HepG2 (cell line): ENCODE measurements at regions not wholly inside any gene's neighbourhood (a gene's known extent, or its start where the extent isn't known, plus 50 kb on each side); places are given as distances from the start of the nearest gene placed in this dataset.

Experiments used
- ATAC-seq: fragments of 200-7000 bp; cut with Tn5 transposase; 3 replicates; pipeline ENCODE4 v1.9.1; 2020; ENCODE audit warnings: mild to moderate bottlenecking, moderate library complexity
- BruUV-seq: library from RNA; stranded (reverse); fragments of 400-500 nt; replicated peaks from 2 replicates; lab custom pipeline; 2021; lab: Mats Ljungman, UMichigan
- CTCF ChIA-PET: fragments of 300-600 bp; formaldehyde crosslinking; extraction: SDS; loops from one replicate; lab custom pipeline; 2021; ENCODE audit warnings: low total read pairs, inconsistent platforms, low intra/inter-chr PET ratio; lab: Yijun Ruan, JAX
- POLR2A ChIA-PET: fragments of 350-600 bp; sonication (Branson Sonifier 250); formaldehyde crosslinking; loops from one replicate; lab custom pipeline; 2020; ENCODE audit warnings: antibody characterized with exemption, inconsistent platforms; lab: Yijun Ruan, JAX
- DNase-seq: peaks from one replicate; pipeline ENCODE4 v3.0.0-alpha.2; 2015; ENCODE audit warnings: low spot score
- FAIRE-seq: peaks from 3 replicates; lab custom pipeline; 2011; peaks lifted over from hg19 to GRCh38; lab: Jason Lieb, UNC
- H2AFZ ChIP-seq: one replicate; pipeline ENCODE4 v1.6.1; 2011; ENCODE audit warnings: low read length, inconsistent platforms
- H3K27ac ChIP-seq: fragments of 300-600 bp; 3 replicates; pipeline ENCODE4 v1.8.0; 2011; ENCODE audit warnings: mixed run types, mild to moderate bottlenecking, mixed read lengths, low read length, inconsistent platforms; ENCODE audit not compliant: insufficient read depth; ENCODE audit errors: extremely low read length
- H3K27me3 ChIP-seq, 2 experiments: fragments of 200-600 bp in 1 of 2; 2 replicates in 1 of 2; 3 replicates in 1 of 2; pipeline versions ENCODE4 v1.6.0 to v1.8.0; 2011; ENCODE audit warnings: low read length in 2 of 2, mild to moderate bottlenecking in 2 of 2, moderate library complexity in 2 of 2, inconsistent platforms in 1 of 2; ENCODE audit not compliant: insufficient read depth in 2 of 2, control insufficient read depth in 1 of 2
- H3K36me3 ChIP-seq, 2 experiments: fragments of 200-600 bp in 1 of 2; replicated peaks in 1 of 2; 2 replicates in 1 of 2; 3 replicates in 1 of 2; pipeline versions ENCODE4 v1.5.1 to v1.8.0; 2011; ENCODE audit warnings: low read length in 2 of 2, inconsistent platforms in 1 of 2; ENCODE audit not compliant: insufficient read depth in 2 of 2, control insufficient read depth in 1 of 2
- H3K4me1 ChIP-seq: 2 replicates; pipeline ENCODE4 v1.5.1; 2012; ENCODE audit warnings: low read length, inconsistent platforms; ENCODE audit not compliant: insufficient read depth
- H3K4me2 ChIP-seq: 2 replicates; pipeline ENCODE4 v1.6.0; 2011; ENCODE audit warnings: low read depth, low read length, inconsistent platforms
- H3K4me3 ChIP-seq, 3 experiments: fragments of 200-600 bp in 1 of 3; sonication (generic), shearing (Covaris generic) in 1 of 3; replicated peaks in 1 of 3; 2 replicates each; pipeline ENCODE4 v1.5.1; 2011 to 2016; ENCODE audit warnings: low read length in 3 of 3, inconsistent platforms in 2 of 3, low read depth in 2 of 3, mild to moderate bottlenecking in 2 of 3, control low read depth in 1 of 3, mixed read lengths in 1 of 3; ENCODE audit not compliant: insufficient read depth in 1 of 3
- H3K79me2 ChIP-seq: one replicate; pipeline ENCODE4 v1.6.1; 2011; ENCODE audit warnings: low read length, inconsistent platforms; ENCODE audit not compliant: insufficient read depth
- H3K9ac ChIP-seq: 2 replicates; pipeline ENCODE4 v1.6.0; 2011; ENCODE audit warnings: mild to moderate bottlenecking, low read depth, low read length, inconsistent platforms; ENCODE audit not compliant: insufficient read depth
- H3K9me3 ChIP-seq: 2 replicates; pipeline ENCODE4 v1.5.1; 2012; ENCODE audit warnings: mild to moderate bottlenecking, low read length
- H4K20me1 ChIP-seq: 2 replicates; pipeline ENCODE4 v1.6.0; 2011; ENCODE audit warnings: inconsistent platforms, mild to moderate bottlenecking, low read length, moderate library complexity; ENCODE audit not compliant: insufficient read depth
- BRD4 ChIP-seq: sonication (generic); formaldehyde crosslinking; IDR thresholded peaks from 2 replicates; pipeline ENCODE4 v1.4.0; 2020; ENCODE audit warnings: missing genetic modification reagents
- CHD2 ChIP-seq: IDR thresholded peaks from 2 replicates; pipeline ENCODE4 v1.6.1; 2011; ENCODE audit warnings: low read depth, low read length, improper control_type of control experiment
- HDAC2 ChIP-seq: sonication (generic); formaldehyde crosslinking; IDR thresholded peaks from 2 replicates; pipeline ENCODE4 v1.4.0; 2020; ENCODE audit warnings: missing genetic modification reagents
- HHEX ChIP-seq: IDR thresholded peaks from 2 replicates; pipeline ENCODE4 v1.6.1; 2016; ENCODE audit warnings: control low read depth
- ISX ChIP-seq: sonication (generic); formaldehyde crosslinking; conservative IDR thresholded peaks from 2 replicates; pipeline ENCODE4 v1.5.0; 2020; ENCODE audit warnings: missing genetic modification reagents
- KDM5B ChIP-seq: sonication (generic); formaldehyde crosslinking; IDR thresholded peaks from 2 replicates; pipeline ENCODE4 v1.4.0; 2020; ENCODE audit warnings: missing genetic modification reagents, mild to moderate bottlenecking, borderline replicate concordance
- KLF9 ChIP-seq: IDR thresholded peaks from 2 replicates; pipeline ENCODE4 v1.6.1; 2016; ENCODE audit warnings: low read depth
- NONO ChIP-seq, 2 experiments: fragments of 450-650 bp in 1 of 2; sonication (generic) in 1 of 2; formaldehyde crosslinking in 1 of 2; IDR thresholded peaks in 1 of 2; conservative IDR thresholded peaks in 1 of 2; 2 replicates each; pipeline versions ENCODE4 v1.6.1 to v1.8.0; 2017 to 2022; ENCODE audit warnings: mild to moderate bottlenecking in 1 of 2, missing genetic modification reagents in 1 of 2, moderate library complexity in 1 of 2
- RARA ChIP-seq: IDR thresholded peaks from 2 replicates; pipeline ENCODE4 v1.6.1; 2016; ENCODE audit warnings: missing genetic modification reagents, missing compliant biosample characterization
- SMYD3 ChIP-seq: sonication (generic); formaldehyde crosslinking; IDR thresholded peaks from 2 replicates; pipeline ENCODE4 v1.8.1; 2023; ENCODE audit warnings: mild to moderate bottlenecking, missing genetic modification reagents
- SSRP1 ChIP-seq: IDR thresholded peaks from 2 replicates; pipeline ENCODE4 v1.6.1; 2016; ENCODE audit warnings: control low read depth
- ZFY ChIP-seq: sonication (generic); formaldehyde crosslinking; IDR thresholded peaks from 2 replicates; pipeline ENCODE4 v1.4.0; 2020; ENCODE audit warnings: missing genetic modification reagents
- ZNF605 ChIP-seq: sonication (generic); formaldehyde crosslinking; IDR thresholded peaks from 2 replicates; pipeline ENCODE4 v1.8.0; 2022; ENCODE audit warnings: mild to moderate bottlenecking, missing genetic modification reagents
- ZNF709 ChIP-seq: sonication (generic); formaldehyde crosslinking; IDR thresholded peaks from 2 replicates; pipeline ENCODE4 v1.5.0; 2020; ENCODE audit warnings: mild to moderate bottlenecking, missing genetic modification reagents
- ZNF737 ChIP-seq: sonication (generic); formaldehyde crosslinking; IDR thresholded peaks from 2 replicates; pipeline ENCODE4 v1.5.0; 2020; ENCODE audit warnings: missing genetic modification reagents, mild to moderate bottlenecking, borderline replicate concordance
- ZNF773 ChIP-seq: sonication (generic); formaldehyde crosslinking; IDR thresholded peaks from 2 replicates; pipeline ENCODE4 v1.4.0; 2020; ENCODE audit warnings: missing genetic modification reagents, borderline replicate concordance
- WGBS: methylation state at CpG from one replicate; pipeline ENCODE4 v1.1.6; 2017; ENCODE audit warnings: low lambda C conversion rate; 5-methylcytosine and 5-hydroxymethylcytosine counted together
- in situ Hi-C: cut with HindIII; loops from 2 replicates; pipeline ENCODE4 v1.10.0; 2017; ENCODE audit warnings: low pct_unique_long_range_greater_than_20kb; ENCODE audit not compliant: extremely low pct_ligation_motif_present
- intact Hi-C: fragments of 100-400 bp; cut with micrococcal nuclease; formaldehyde crosslinking; loops from one replicate; pipeline ENCODE4 v1.10.0; 2022; ENCODE audit not compliant: unreplicated experiment
- TF ChIP-seq, protein P1 (sequence below): sonication (generic); formaldehyde crosslinking; IDR thresholded peaks from 2 replicates; pipeline ENCODE4 v1.8.1; 2023; ENCODE audit warnings: missing genetic modification reagents, inconsistent platforms, borderline replicate concordance
- TF ChIP-seq, protein P2 (sequence below): sonication (generic); formaldehyde crosslinking; conservative IDR thresholded peaks from 2 replicates; pipeline ENCODE4 v1.4.0; 2020; ENCODE audit warnings: missing genetic modification reagents

GRCh38 chr10:8489232-8489631, 434.7 kb downstream of the GATA3 start (continued):
- no peak for TF ChIP-seq KDM5B (CRISPR knock-in tag)

DNA sequence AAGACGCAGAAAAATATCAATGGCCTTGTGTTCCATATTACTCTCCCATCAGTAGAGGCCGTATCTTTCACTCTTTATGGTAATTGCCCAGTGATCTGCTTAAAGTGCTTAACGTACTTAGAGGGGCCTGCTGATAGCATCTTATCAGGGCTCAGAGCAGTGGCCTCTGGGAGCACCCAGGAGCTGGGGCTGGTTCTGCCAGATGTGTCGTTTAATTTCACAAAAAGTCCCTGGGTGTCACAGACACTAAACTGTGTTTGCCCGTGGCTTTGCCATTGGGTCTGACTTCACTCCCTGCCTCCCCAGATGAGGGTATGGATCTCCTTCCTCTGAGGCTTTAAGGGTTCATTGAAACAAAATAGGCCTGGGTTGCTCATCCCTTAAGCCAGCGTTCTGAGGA, 435.3 kb downstream of the GATA3 start:
- no peak overlapping the region for H3K27ac ChIP-seq
- no peaks in the 10 kb centered on the region for H4K20me1 ChIP-seq
- no peak for ATAC-seq
- no peaks in the 10 kb centered on the region for H3K27me3 ChIP-seq
- 28% methylated on average over 6 of the region's 6 CpGs for WGBS
- no peak for DNase-seq
- H3K4me2 ChIP-seq: no peak overlapping the region
- H3K9me3 ChIP-seq: no peaks in the 10 kb centered on the region
- CTCF ChIA-PET: no interaction called here
- FAIRE-seq: no peak
- H3K36me3 ChIP-seq: no peaks in the 10 kb centered on the region
- TF ChIP-seq ZNF773 (CRISPR knock-in tag): no peak
- TF ChIP-seq ZNF605 (CRISPR knock-in tag): no peak
- no peak for TF ChIP-seq HDAC2
- TF ChIP-seq HHEX (CRISPR knock-in tag): no peak
- TF ChIP-seq KLF9: no peak
- no peak for TF ChIP-seq RARA
- TF ChIP-seq ZNF709: no peak
- TF ChIP-seq, protein P1, sequence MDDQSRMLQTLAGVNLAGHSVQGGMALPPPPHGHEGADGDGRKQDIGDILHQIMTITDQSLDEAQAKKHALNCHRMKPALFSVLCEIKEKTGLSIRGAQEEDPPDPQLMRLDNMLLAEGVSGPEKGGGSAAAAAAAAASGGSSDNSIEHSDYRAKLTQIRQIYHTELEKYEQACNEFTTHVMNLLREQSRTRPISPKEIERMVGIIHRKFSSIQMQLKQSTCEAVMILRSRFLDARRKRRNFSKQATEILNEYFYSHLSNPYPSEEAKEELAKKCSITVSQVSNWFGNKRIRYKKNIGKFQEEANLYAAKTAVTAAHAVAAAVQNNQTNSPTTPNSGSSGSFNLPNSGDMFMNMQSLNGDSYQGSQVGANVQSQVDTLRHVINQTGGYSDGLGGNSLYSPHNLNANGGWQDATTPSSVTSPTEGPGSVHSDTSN (CRISPR knock-in tag): no peak
- TF ChIP-seq BRD4 (CRISPR knock-in tag): no peak
- no peak for TF ChIP-seq ZNF737 (CRISPR knock-in tag)
- no peak for TF ChIP-seq SSRP1 (CRISPR knock-in tag)
- no peak for TF ChIP-seq CHD2
- TF ChIP-seq SMYD3 (CRISPR knock-in tag): no peak
- TF ChIP-seq ISX (CRISPR knock-in tag): no peak
- no peak for TF ChIP-seq NONO (IDR thresholded peaks at IDR 0.05)
- no peak for TF ChIP-seq NONO (CRISPR knock-in tag; conservative IDR thresholded peaks at IDR 0.05)
- TF ChIP-seq, protein P2, sequence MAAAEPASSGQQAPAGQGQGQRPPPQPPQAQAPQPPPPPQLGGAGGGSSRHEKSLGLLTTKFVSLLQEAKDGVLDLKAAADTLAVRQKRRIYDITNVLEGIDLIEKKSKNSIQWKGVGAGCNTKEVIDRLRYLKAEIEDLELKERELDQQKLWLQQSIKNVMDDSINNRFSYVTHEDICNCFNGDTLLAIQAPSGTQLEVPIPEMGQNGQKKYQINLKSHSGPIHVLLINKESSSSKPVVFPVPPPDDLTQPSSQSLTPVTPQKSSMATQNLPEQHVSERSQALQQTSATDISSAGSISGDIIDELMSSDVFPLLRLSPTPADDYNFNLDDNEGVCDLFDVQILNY (CRISPR knock-in tag): no peak
- no peak for TF ChIP-seq ZFY (CRISPR knock-in tag)
- BruUV-seq: no TSS peak
- H3K9ac ChIP-seq: no peak overlapping the region
- H3K4me1 ChIP-seq: no peaks in the 10 kb centered on the region
- no peak overlapping the region for H3K4me3 ChIP-seq
- intact Hi-C loops (no loop called here), in situ Hi-C loops (no loop called here)
- no peak overlapping the region for H2AFZ ChIP-seq
- no peaks in the 10 kb centered on the region for H3K79me2 ChIP-seq
- POLR2A ChIA-PET: no interaction called here
